HEK293 (cell line): ENCODE measurements at regions not wholly inside any gene's neighbourhood (a gene's known extent, or its start where the extent isn't known, plus 50 kb on each side); places are given as distances from the start of the nearest gene placed in this dataset.

Source experiments
- CTCF ChIA-PET: fragments of 350-600 bp; formaldehyde crosslinking; extraction: SDS; loops from one replicate; lab custom pipeline; 2021; ENCODE audit warnings: antibody characterized with exemption; lab: Yijun Ruan, JAX
- POLR2A ChIA-PET: fragments of 300-600 bp; formaldehyde crosslinking; extraction: SDS; loops from one replicate; lab custom pipeline; 2020; ENCODE audit warnings: antibody characterized with exemption, inconsistent platforms; lab: Yijun Ruan, JAX
- H3K27ac ChIP-seq: fragments of 200-500 bp; sonication (Bioruptor generic); 2 replicates; pipeline ENCODE4 v1.5.1; 2014; ENCODE audit warnings: low read depth, low read length, control low read depth, inconsistent platforms; ENCODE audit errors: extremely low read depth
- H3K36me3 ChIP-seq, 2 experiments: fragments of 200-500 bp in 1 of 2; sonication (Bioruptor generic) in 1 of 2; 1 replicate in 1 of 2; 2 replicates in 1 of 2; pipeline ENCODE4 v1.5.1; 2014 to 2017; ENCODE audit warnings: inconsistent platforms in 2 of 2, low read length in 2 of 2; ENCODE audit not compliant: control insufficient read depth in 2 of 2, insufficient read depth in 1 of 2
- H3K4me1 ChIP-seq: fragments of 200-500 bp; sonication (Bioruptor generic); 2 replicates; pipeline ENCODE4 v1.5.1; 2014; ENCODE audit warnings: mild to moderate bottlenecking, low read length, inconsistent platforms; ENCODE audit not compliant: control insufficient read depth, insufficient read depth
- H3K4me3 ChIP-seq: 2 replicates; pipeline ENCODE4 v1.5.1; 2011; ENCODE audit warnings: low read depth, mild to moderate bottlenecking, control low read depth, low read length, moderate library complexity
- H3K9me3 ChIP-seq: fragments of 200-500 bp; sonication (Bioruptor generic); 2 replicates; pipeline ENCODE4 v1.5.1; 2014; ENCODE audit warnings: low read depth, low read length, inconsistent platforms; ENCODE audit not compliant: control insufficient read depth, insufficient read depth
- AEBP2 ChIP-seq: fragments of 450-650 bp; formaldehyde crosslinking; IDR thresholded peaks from 2 replicates; pipeline ENCODE4 v1.5.1; 2016; ENCODE audit warnings: missing biosample characterization, missing genetic modification characterization, borderline replicate concordance
- GLI4 ChIP-seq: fragments of 450-650 bp; formaldehyde crosslinking; IDR thresholded peaks from 2 replicates; pipeline ENCODE4 v1.5.1; 2016; ENCODE audit warnings: missing biosample characterization, missing genetic modification characterization
- INSM2 ChIP-seq: fragments of 450-650 bp; formaldehyde crosslinking; IDR thresholded peaks from 2 replicates; pipeline ENCODE4 v1.5.1; 2016; ENCODE audit warnings: missing biosample characterization, missing genetic modification characterization
- KLF1 ChIP-seq: fragments of 450-650 bp; formaldehyde crosslinking; IDR thresholded peaks from 2 replicates; pipeline ENCODE4 v1.5.1; 2016; ENCODE audit warnings: missing biosample characterization, missing genetic modification characterization
- KLF10 ChIP-seq: fragments of 450-650 bp; IDR thresholded peaks from 2 replicates; pipeline ENCODE4 v1.5.1; 2018; ENCODE audit warnings: missing biosample characterization, mild to moderate bottlenecking, missing genetic modification characterization
- MEIS1 ChIP-seq: sonication (generic); formaldehyde crosslinking; IDR thresholded peaks from 2 replicates; pipeline ENCODE4 v1.8.1; 2022; ENCODE audit warnings: missing genetic modification reagents, mild to moderate bottlenecking, borderline replicate concordance
- MZF1 ChIP-seq: fragments of 450-650 bp; formaldehyde crosslinking; IDR thresholded peaks from 2 replicates; pipeline ENCODE4 v1.5.1; 2017; ENCODE audit warnings: missing biosample characterization, missing genetic modification characterization, borderline replicate concordance
- YY2 ChIP-seq: fragments of 450-650 bp; formaldehyde crosslinking; IDR thresholded peaks from 2 replicates; pipeline ENCODE4 v1.5.1; 2016; ENCODE audit warnings: missing biosample characterization, missing genetic modification characterization
- ZFHX2 ChIP-seq: fragments of 450-650 bp; formaldehyde crosslinking; conservative IDR thresholded peaks from 2 replicates; pipeline ENCODE4 v1.5.1; 2016; ENCODE audit warnings: missing biosample characterization, missing genetic modification characterization
- ZFP37 ChIP-seq: fragments of 450-650 bp; formaldehyde crosslinking; IDR thresholded peaks from 2 replicates; pipeline ENCODE4 v1.5.1; 2016; ENCODE audit warnings: missing biosample characterization, missing genetic modification characterization
- ZNF175 ChIP-seq: fragments of 450-650 bp; formaldehyde crosslinking; IDR thresholded peaks from 2 replicates; pipeline ENCODE4 v1.5.1; 2016; ENCODE audit warnings: missing biosample characterization, missing genetic modification characterization
- ZNF19 ChIP-seq: fragments of 450-650 bp; formaldehyde crosslinking; IDR thresholded peaks from 2 replicates; pipeline ENCODE4; 2016; ENCODE audit warnings: missing biosample characterization, missing genetic modification characterization, low read depth
- ZNF23 ChIP-seq: fragments of 450-650 bp; formaldehyde crosslinking; IDR thresholded peaks from 2 replicates; pipeline ENCODE4 v1.5.1; 2016; ENCODE audit warnings: missing biosample characterization, missing genetic modification characterization, borderline replicate concordance
- ZNF335 ChIP-seq: fragments of 450-650 bp; formaldehyde crosslinking; conservative IDR thresholded peaks from 2 replicates; pipeline ENCODE4 v1.5.1; 2016; ENCODE audit warnings: missing biosample characterization, missing genetic modification characterization
- ZNF341 ChIP-seq: fragments of 450-650 bp; formaldehyde crosslinking; IDR thresholded peaks from 2 replicates; pipeline ENCODE4; 2016; ENCODE audit warnings: low read depth, missing biosample characterization, missing genetic modification characterization
- ZNF394 ChIP-seq: fragments of 450-650 bp; formaldehyde crosslinking; IDR thresholded peaks from 2 replicates; pipeline ENCODE4 v1.5.1; 2016; ENCODE audit warnings: missing biosample characterization, missing genetic modification characterization, mild to moderate bottlenecking, moderate library complexity, borderline replicate concordance
- ZNF530 ChIP-seq: fragments of 450-650 bp; formaldehyde crosslinking; IDR thresholded peaks from 2 replicates; pipeline ENCODE4 v1.5.1; 2016; ENCODE audit warnings: low read depth, missing biosample characterization, missing genetic modification characterization
- ZNF660 ChIP-seq: fragments of 450-650 bp; IDR thresholded peaks from 2 replicates; pipeline ENCODE4 v1.5.1; 2018; ENCODE audit warnings: missing biosample characterization, mild to moderate bottlenecking, missing genetic modification characterization
- ZNF677 ChIP-seq: fragments of 450-650 bp; IDR thresholded peaks from 2 replicates; pipeline ENCODE4 v1.5.0; 2018; ENCODE audit warnings: missing biosample characterization, mild to moderate bottlenecking, missing genetic modification characterization, moderate library complexity
- ZNF747 ChIP-seq: fragments of 450-650 bp; formaldehyde crosslinking; IDR thresholded peaks from 2 replicates; pipeline ENCODE4 v1.5.1; 2016; ENCODE audit warnings: missing biosample characterization, missing genetic modification characterization
- ZNF768 ChIP-seq: fragments of 450-650 bp; formaldehyde crosslinking; IDR thresholded peaks from 2 replicates; pipeline ENCODE4 v1.5.1; 2018; ENCODE audit warnings: missing biosample characterization, mild to moderate bottlenecking, missing genetic modification characterization
- ZNF830 ChIP-seq: fragments of 450-650 bp; IDR thresholded peaks from 2 replicates; pipeline ENCODE4 v1.5.0; 2018; ENCODE audit warnings: missing biosample characterization, missing genetic modification characterization, low read depth, mild to moderate bottlenecking, moderate library complexity
- ZSCAN18 ChIP-seq: fragments of 450-650 bp; formaldehyde crosslinking; IDR thresholded peaks from 2 replicates; pipeline ENCODE4 v1.5.1; 2016; ENCODE audit warnings: missing biosample characterization, missing genetic modification characterization
- TF ChIP-seq, protein P1 (sequence below): fragments of 450-650 bp; IDR thresholded peaks from 2 replicates; pipeline ENCODE4 v1.5.1; 2018; ENCODE audit warnings: missing biosample characterization, mild to moderate bottlenecking, missing genetic modification characterization

- TF ChIP-seq KLF1 (tag by site-specific recombination): no peak
- no peak for TF ChIP-seq ZNF660 (tag by site-specific recombination)
- no peak for TF ChIP-seq ZNF341 (tag by site-specific recombination)
- TF ChIP-seq ZNF830 (tag by site-specific recombination): no peak
- no peak for TF ChIP-seq ZNF19 (tag by site-specific recombination)
- TF ChIP-seq ZNF394 (tag by site-specific recombination): no peak
- TF ChIP-seq, protein P1, sequence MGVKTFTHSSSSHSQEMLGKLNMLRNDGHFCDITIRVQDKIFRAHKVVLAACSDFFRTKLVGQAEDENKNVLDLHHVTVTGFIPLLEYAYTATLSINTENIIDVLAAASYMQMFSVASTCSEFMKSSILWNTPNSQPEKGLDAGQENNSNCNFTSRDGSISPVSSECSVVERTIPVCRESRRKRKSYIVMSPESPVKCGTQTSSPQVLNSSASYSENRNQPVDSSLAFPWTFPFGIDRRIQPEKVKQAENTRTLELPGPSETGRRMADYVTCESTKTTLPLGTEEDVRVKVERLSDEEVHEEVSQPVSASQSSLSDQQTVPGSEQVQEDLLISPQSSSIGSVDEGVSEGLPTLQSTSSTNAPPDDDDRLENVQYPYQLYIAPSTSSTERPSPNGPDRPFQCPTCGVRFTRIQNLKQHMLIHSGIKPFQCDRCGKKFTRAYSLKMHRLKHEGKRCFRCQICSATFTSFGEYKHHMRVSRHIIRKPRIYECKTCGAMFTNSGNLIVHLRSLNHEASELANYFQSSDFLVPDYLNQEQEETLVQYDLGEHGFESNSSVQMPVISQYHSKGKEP (tag by site-specific recombination): no peak
- no peak for TF ChIP-seq ZFP37 (tag by site-specific recombination)
- TF ChIP-seq ZSCAN18 (tag by site-specific recombination): no peak
These were observed 52.0 kb upstream of the CCL2 start (continued) for GRCh38 chr17:34203018-34203638.

GRCh38 chr17:34204402-34204801 lies 50.7 kb upstream of the CCL2 start:
- TF ChIP-seq ZNF530 (tag by site-specific recombination) (no peak), ZNF23 (tag by site-specific recombination) (no peak), ZNF747 (tag by site-specific recombination) (no peak), ZNF175 (tag by site-specific recombination) (no peak), INSM2 (tag by site-specific recombination) (no peak), MZF1 (tag by site-specific recombination) (no peak), AEBP2 (tag by site-specific recombination) (no peak), ZNF677 (tag by site-specific recombination) (no peak), ZNF335 (tag by site-specific recombination) (no peak), ZFHX2 (no peak), YY2 (no peak), GLI4 (tag by site-specific recombination) (no peak), ZNF768 (no peak), MEIS1 (CRISPR knock-in tag) (no peak), KLF10 (tag by site-specific recombination) (no peak)
- Histone ChIP-seq H3K4me1 (no peaks in the 10 kb centered on the region), H3K9me3 (no peaks in the 10 kb centered on the region), H3K4me3 (no peak overlapping the region), H3K36me3 (no peaks in the 10 kb centered on the region), H3K27ac (no peak overlapping the region)
- POLR2A ChIA-PET: no interaction called here
- CTCF ChIA-PET: interaction anchor here (0.7 to 8.8 kb wide), 6 partner anchors 15 to 156 kb away, joined by 3 to 578 read pairs (median 4); partner anchors contain the start of genes CCL1 and CCL13
